Liver (tissue), 3 donors: ENCODE measurements at regions not wholly inside any gene's neighbourhood (a gene's known extent, or its start where the extent isn't known, plus 50 kb on each side); places are given as distances from the start of the nearest gene placed in this dataset.

Experiments
- ATF3 ChIP-seq: IDR thresholded peaks from 2 replicates; pipeline ENCODE4 v1.6.1; 2016; ENCODE audit warnings: antibody characterized with exemption
- CTCF ChIP-seq: fragments of 150-350 bp; IDR thresholded peaks from 2 replicates; pipeline ENCODE4 v1.5.1; 2017; ENCODE audit warnings: improper control_type of control experiment, low read depth, low read length; ENCODE audit not compliant: missing input control
- EGR1 ChIP-seq, 2 donors: IDR thresholded peaks; 2 replicates each; pipeline ENCODE4 v1.6.1; 2016 to 2018; ENCODE audit warnings: antibody characterized with exemption in 2 of 2, low read depth in 2 of 2
- FOXA1 ChIP-seq: IDR thresholded peaks from 2 replicates; pipeline ENCODE4 v1.6.1; 2016; ENCODE audit warnings: antibody characterized with exemption
- FOXA2 ChIP-seq: IDR thresholded peaks from 2 replicates; pipeline ENCODE4 v1.6.1; 2016; ENCODE audit warnings: antibody characterized with exemption
- GABPA ChIP-seq, 2 donors: IDR thresholded peaks in 1 of 2; conservative IDR thresholded peaks in 1 of 2; 2 replicates each; pipeline ENCODE4 v1.6.1; 2016; ENCODE audit warnings: antibody characterized with exemption in 2 of 2, mild to moderate bottlenecking in 1 of 2, moderate library complexity in 1 of 2
- HNF4A ChIP-seq, 2 donors: conservative IDR thresholded peaks; 2 replicates each; pipeline ENCODE4 v1.6.1; 2016; ENCODE audit warnings: antibody characterized with exemption in 2 of 2, mild to moderate bottlenecking in 2 of 2
- JUND ChIP-seq, 2 donors: IDR thresholded peaks; 2 replicates each; pipeline ENCODE4 v1.6.1; 2016; ENCODE audit warnings: antibody characterized with exemption in 2 of 2
- RAD21 ChIP-seq, 2 donors: IDR thresholded peaks; 2 replicates each; pipeline ENCODE4 v1.6.1; 2016; ENCODE audit warnings: antibody characterized with exemption in 2 of 2, mild to moderate bottlenecking in 2 of 2
- SP1 ChIP-seq: IDR thresholded peaks from 2 replicates; pipeline ENCODE4 v1.6.1; 2018; ENCODE audit warnings: antibody characterized with exemption, mild to moderate bottlenecking
- TAF1 ChIP-seq: conservative IDR thresholded peaks from 2 replicates; pipeline ENCODE4 v1.6.1; 2016; ENCODE audit warnings: antibody characterized with exemption, mild to moderate bottlenecking
- YY1 ChIP-seq: IDR thresholded peaks from 2 replicates; pipeline ENCODE4 v1.6.1; 2016; ENCODE audit warnings: antibody characterized with exemption, mild to moderate bottlenecking
- TF ChIP-seq, protein P1 (sequence below): IDR thresholded peaks from 2 replicates; pipeline ENCODE4 v1.6.1; 2016; ENCODE audit warnings: antibody characterized with exemption, mild to moderate bottlenecking
- TF ChIP-seq, protein P2 (sequence below): IDR thresholded peaks from 2 replicates; pipeline ENCODE4 v1.6.1; 2016; ENCODE audit warnings: antibody characterized with exemption
- donor health status: healthy.
- donor health status: healthy.

GRCh38 chr6:147774856-147775255, 266.4 kb downstream of the SAMD5 start:
- TF ChIP-seq TAF1 (no peak), CTCF (no peak), GABPA (IDR thresholded peaks at IDR 0.05 in 1 of 2, conservative IDR thresholded peaks at IDR 0.05 in 1 of 2) (no peak), FOXA2 (no peak), HNF4A (conservative IDR thresholded peaks at IDR 0.05) (no peak), SP1 (no peak), RAD21 (IDR thresholded peaks at IDR 0.05) (no peak), JUND (IDR thresholded peaks at IDR 0.05) (no peak), EGR1 (IDR thresholded peaks at IDR 0.05; ENCODE audit: low read depth in 2 of 2) (no peak), FOXA1 (no peak), ATF3 (no peak), YY1 (no peak)
- TF ChIP-seq, protein P1, sequence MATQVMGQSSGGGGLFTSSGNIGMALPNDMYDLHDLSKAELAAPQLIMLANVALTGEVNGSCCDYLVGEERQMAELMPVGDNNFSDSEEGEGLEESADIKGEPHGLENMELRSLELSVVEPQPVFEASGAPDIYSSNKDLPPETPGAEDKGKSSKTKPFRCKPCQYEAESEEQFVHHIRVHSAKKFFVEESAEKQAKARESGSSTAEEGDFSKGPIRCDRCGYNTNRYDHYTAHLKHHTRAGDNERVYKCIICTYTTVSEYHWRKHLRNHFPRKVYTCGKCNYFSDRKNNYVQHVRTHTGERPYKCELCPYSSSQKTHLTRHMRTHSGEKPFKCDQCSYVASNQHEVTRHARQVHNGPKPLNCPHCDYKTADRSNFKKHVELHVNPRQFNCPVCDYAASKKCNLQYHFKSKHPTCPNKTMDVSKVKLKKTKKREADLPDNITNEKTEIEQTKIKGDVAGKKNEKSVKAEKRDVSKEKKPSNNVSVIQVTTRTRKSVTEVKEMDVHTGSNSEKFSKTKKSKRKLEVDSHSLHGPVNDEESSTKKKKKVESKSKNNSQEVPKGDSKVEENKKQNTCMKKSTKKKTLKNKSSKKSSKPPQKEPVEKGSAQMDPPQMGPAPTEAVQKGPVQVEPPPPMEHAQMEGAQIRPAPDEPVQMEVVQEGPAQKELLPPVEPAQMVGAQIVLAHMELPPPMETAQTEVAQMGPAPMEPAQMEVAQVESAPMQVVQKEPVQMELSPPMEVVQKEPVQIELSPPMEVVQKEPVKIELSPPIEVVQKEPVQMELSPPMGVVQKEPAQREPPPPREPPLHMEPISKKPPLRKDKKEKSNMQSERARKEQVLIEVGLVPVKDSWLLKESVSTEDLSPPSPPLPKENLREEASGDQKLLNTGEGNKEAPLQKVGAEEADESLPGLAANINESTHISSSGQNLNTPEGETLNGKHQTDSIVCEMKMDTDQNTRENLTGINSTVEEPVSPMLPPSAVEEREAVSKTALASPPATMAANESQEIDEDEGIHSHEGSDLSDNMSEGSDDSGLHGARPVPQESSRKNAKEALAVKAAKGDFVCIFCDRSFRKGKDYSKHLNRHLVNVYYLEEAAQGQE: no peak
- TF ChIP-seq, protein P2, sequence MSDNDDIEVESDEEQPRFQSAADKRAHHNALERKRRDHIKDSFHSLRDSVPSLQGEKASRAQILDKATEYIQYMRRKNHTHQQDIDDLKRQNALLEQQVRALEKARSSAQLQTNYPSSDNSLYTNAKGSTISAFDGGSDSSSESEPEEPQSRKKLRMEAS: no peak
